ES-I3 (cell line): ENCODE measurements at regions not wholly inside any gene's neighbourhood (a gene's known extent, or its start where the extent isn't known, plus 50 kb on each side); places are given as distances from the start of the nearest gene placed in this dataset.

Experiments
- H3K36me3 ChIP-seq: 2 replicates; pipeline ENCODE4 v1.6.1; 2013; ENCODE audit warnings: mild to moderate bottlenecking, low read length, control low read depth, moderate library complexity; ENCODE audit not compliant: insufficient read depth
- H3K4me1 ChIP-seq: 2 replicates; pipeline ENCODE4 v1.6.1; 2013; ENCODE audit warnings: mild to moderate bottlenecking, control low read depth, low read length; ENCODE audit not compliant: insufficient read depth
- H3K9ac ChIP-seq: 2 replicates; pipeline ENCODE4 v1.6.1; 2013; ENCODE audit warnings: low read depth, mild to moderate bottlenecking, low read length, moderate library complexity
- H3K9me3 ChIP-seq: 2 replicates; pipeline ENCODE4 v1.6.1; 2013; ENCODE audit warnings: mild to moderate bottlenecking, low read length, moderate library complexity; ENCODE audit not compliant: control insufficient read depth, insufficient read depth

- no peak overlapping the region for H3K9ac ChIP-seq
- H3K9me3 ChIP-seq: no peaks in the 10 kb centered on the region
- H3K36me3 ChIP-seq: no peaks in the 10 kb centered on the region
- no peaks in the 10 kb centered on the region for H3K4me1 ChIP-seq
Observed at GRCh38 chr12:13769273-13769672, 212.1 kb downstream of the GRIN2B start.

- H3K36me3 ChIP-seq: no peaks in the 10 kb centered on the region
- no peaks in the 10 kb centered on the region for H3K9me3 ChIP-seq
- no peaks in the 10 kb centered on the region for H3K4me1 ChIP-seq
- H3K9ac ChIP-seq: no peak overlapping the region
Observed at GRCh38 chr12:13764748-13765147, 216.7 kb downstream of the GRIN2B start.

DNA sequence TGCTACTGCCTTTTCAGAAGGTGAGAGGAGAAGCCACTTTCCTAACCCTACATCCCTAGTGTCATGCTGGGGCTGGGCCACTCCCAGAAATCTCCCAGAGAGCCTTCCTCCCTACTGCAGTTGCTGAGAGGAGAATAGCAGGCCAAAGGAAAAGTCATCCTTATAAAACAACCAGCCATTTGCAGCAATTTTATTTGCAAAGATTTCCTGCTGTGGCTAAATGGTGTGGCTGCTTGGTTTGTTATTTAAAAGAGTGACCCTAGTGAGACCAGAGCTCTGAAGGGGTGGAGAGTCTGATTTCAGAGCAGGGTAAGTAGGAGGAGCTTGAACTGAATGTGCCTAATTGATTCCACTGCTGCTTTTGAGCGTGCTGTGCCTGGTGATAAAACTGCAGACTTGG, 232.0 kb downstream of the GRIN2B start:
- Histone ChIP-seq H3K36me3 (no peaks in the 10 kb centered on the region), H3K9me3 (no peaks in the 10 kb centered on the region), H3K4me1 (peaks cover 15% of the 10 kb centered on the region), H3K9ac (no peak overlapping the region)

DNA sequence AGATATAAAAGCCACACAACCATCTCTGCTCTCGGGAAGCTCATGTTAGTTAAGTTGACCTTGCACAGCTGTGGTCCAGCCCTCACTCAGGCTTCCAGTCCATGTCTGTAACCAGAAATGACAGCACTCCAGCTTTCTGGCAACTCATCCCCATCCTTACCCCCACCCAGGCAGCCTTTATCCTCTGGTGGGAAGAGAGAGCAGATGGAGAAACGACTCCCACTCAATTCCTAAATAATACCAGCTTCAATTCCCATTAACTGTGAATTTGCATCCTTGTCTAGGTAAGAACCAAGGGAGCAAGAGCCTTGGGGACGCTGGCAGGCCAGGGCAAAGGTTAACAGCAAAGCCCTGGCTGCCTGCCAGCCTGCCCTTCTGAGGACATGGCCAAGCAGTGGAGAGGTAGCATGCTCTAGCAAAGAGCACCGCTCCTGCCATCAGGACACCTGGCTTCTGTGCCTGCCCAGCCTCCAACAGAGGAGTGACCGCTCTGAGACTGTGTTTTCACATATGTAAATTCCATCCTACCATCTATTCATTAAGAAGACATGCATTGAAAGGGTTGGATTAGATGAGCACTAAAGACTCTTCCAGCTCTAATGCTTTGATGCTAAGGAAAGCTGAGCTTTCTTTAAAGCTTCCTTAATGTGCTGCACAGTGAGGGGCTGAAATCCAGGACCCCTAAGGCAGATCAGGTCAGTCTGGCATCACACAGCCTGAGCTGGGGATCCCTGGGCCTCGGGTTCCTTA, 236.1 kb downstream of the GRIN2B start:
- H3K4me1 ChIP-seq: peaks cover 15% of the 10 kb centered on the region
- no peak overlapping the region for H3K9ac ChIP-seq
- no peaks in the 10 kb centered on the region for H3K36me3 ChIP-seq
- no peaks in the 10 kb centered on the region for H3K9me3 ChIP-seq

DNA sequence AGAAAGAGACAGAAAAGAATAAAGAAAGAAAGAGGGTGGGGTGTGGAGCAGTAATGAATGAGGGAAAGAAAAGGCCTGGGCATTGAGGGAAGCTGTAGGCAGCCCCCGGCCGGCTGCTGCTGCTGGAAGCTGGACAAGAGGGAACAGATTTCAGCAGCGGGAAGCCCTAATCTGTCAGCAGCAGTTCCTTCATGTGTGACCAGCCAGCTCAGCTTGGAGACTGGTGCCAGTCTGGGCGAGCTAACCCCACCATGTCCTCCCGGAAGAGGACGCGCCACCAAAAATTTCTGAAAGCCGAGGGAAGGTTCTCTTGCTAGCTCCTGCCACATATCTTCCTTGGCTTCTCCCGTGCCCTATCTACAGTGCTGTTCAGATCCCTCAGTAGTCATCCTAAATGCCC, 236.8 kb downstream of the GRIN2B start:
- Histone ChIP-seq H3K36me3 (no peaks in the 10 kb centered on the region), H3K9me3 (no peaks in the 10 kb centered on the region), H3K4me1 (peaks cover 8% of the 10 kb centered on the region), H3K9ac (no peak overlapping the region)

DNA sequence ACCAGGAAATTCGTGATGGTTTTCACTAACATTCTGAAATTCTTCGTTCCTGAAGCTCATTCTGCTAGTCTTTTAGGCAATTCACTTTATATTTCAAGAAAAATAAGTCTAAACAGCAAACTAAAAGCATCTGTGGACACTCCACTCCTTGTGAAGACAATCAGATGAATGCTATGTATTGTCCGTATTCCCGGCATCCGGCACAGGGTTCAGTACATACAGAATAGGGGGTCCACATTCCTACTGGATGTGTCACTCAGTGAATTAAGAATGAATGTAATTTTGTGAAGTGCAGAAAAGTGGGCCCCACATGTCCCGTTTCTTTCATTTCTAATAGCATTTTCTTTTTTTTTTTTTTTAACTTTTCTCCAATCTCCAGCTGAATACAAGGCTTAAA, 241.3 kb downstream of the GRIN2B start:
- no peaks in the 10 kb centered on the region for H3K36me3 ChIP-seq
- no peaks in the 10 kb centered on the region for H3K9me3 ChIP-seq
- 0 out of 2 replicates have a peak, but pooled peaks cover 3% of the 10 kb centered on the region for H3K4me1 ChIP-seq
- H3K9ac ChIP-seq: no peak overlapping the region

DNA sequence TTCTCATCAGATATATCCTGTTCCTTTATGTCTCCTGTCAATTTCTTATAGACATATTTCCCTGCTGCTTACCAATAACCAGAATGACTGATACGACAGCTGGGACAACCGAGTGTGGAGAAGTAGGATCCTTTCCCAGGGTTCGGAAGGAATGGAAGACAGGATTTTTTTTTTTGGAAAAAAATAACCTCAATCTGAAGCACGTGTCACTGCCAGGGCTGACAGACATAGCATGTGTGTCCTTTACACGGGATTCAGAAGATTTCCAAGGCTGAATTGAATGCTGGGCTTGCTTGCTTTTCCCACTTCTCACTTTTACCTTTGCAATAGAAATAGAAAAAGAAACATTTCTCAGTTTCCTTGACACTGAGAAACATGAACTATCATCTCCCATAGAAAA, 245.7 kb downstream of the GRIN2B start:
- no peaks in the 10 kb centered on the region for H3K4me1 ChIP-seq
- no peaks in the 10 kb centered on the region for H3K36me3 ChIP-seq
- no peaks in the 10 kb centered on the region for H3K9me3 ChIP-seq
- H3K9ac ChIP-seq: no peak overlapping the region

GRCh38 chr12:13734584-13735152, 246.7 kb downstream of the GRIN2B start:
- no peaks in the 10 kb centered on the region for H3K4me1 ChIP-seq
- no peaks in the 10 kb centered on the region for H3K36me3 ChIP-seq
- no peaks in the 10 kb centered on the region for H3K9me3 ChIP-seq
- no peak overlapping the region for H3K9ac ChIP-seq

DNA sequence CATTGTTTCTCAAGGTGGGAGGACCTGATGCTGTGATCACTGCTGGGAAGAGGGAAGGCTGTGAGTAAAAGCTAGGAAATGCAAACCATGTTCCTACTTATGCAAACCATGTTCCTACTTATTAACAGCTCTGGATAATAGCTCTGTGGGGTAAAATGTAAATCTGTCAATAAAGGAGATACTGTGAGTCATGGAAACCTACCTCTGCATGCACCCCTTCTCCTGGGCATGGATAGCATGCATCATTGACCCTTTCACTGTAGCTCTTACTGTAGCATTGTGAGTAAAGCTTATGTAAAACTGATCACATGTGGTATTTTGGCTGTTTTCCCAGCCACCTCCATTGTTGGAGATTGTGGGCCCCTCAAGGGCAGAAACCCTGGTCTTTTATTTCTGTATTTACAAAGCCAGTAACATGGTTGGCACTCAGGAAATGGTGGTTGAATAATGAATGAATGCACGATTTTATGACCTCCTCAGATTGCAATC, 253.7 kb downstream of the GRIN2B start:
- no peaks in the 10 kb centered on the region for H3K9me3 ChIP-seq
- peaks cover 8% of the 10 kb centered on the region; the same call in 1 of the 2 replicates for H3K4me1 ChIP-seq
- H3K9ac ChIP-seq: no peak overlapping the region
- no peaks in the 10 kb centered on the region for H3K36me3 ChIP-seq

DNA sequence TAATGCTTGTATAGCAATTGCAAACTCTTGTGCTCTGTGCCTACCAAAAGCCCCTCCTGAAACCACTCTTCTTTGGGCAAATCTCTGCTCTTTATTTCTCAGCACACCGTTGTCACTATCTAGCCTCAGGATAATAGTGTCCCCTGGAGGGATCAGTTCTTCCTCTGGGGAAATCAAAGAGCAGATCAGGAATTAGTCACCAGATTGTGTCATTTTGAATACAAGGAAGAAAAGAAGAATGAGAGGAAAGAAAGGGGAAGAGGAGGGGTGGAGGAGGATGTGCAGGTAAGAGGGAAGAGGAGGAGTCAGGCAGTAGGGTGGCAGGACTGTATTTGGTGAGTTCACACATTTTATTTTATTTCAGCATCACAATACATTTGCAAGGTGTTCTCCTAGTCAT, 256.4 kb downstream of the GRIN2B start:
- no peaks in the 10 kb centered on the region for H3K36me3 ChIP-seq
- H3K9ac ChIP-seq: no peak overlapping the region

DNA sequence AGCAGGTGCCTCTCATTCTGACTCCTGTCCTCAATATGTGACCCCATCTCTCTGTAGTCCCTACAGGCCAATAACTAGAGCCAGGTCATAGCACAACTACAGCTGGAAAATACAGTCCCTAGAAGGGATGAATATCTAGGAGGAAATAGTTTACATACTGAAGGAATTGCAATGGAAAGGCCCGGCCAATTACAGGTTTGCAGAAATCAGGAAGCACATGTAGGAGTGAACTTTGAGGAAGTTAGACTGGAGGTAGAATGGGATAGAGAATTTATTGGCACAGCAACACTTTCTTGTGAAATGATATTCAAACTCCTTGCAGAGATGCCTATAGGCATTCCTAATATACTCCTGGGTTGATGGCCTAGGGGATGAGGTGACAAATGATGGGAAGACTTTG, 257.3 kb downstream of the GRIN2B start:
- Histone ChIP-seq H3K36me3 (no peaks in the 10 kb centered on the region), H3K9ac (no peak overlapping the region), H3K9me3 (no peaks in the 10 kb centered on the region), H3K4me1 (peaks cover 8% of the 10 kb centered on the region; the same call in 1 of the 2 replicates)

More for the DNA sequence above, 256.4 kb downstream of the GRIN2B start:
- Histone ChIP-seq H3K4me1 (peaks cover 8% of the 10 kb centered on the region; the same call in 1 of the 2 replicates), H3K9me3 (no peaks in the 10 kb centered on the region)

DNA sequence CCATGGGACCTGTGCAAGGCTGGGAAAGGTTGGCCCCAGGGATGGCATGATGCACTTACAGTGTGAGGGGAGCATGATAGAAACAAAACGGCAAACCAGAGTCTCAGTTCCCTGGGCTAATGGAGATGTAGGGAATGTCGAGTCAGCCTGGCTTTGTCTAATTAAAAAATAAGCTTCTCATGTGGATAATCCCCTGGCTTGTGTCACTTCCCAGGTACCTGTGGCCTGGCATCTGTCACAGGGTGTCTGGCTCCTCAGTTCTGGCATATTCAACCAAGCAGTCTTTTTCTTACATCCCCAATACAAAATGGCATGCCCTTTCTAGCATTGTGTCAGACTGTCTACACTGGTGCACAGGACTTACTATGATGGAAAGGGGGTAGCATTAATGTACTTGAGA, 261.4 kb downstream of the GRIN2B start:
- Histone ChIP-seq H3K4me1 (no peaks in the 10 kb centered on the region), H3K9ac (no peak overlapping the region), H3K9me3 (no peaks in the 10 kb centered on the region), H3K36me3 (no peaks in the 10 kb centered on the region)

- Histone ChIP-seq H3K9ac (no peak overlapping the region), H3K4me1 (peaks cover 4% of the 10 kb centered on the region; the same call in 1 of the 2 replicates), H3K36me3 (no peaks in the 10 kb centered on the region), H3K9me3 (no peaks in the 10 kb centered on the region)
Observed at GRCh38 chr12:13718271-13718670, 263.1 kb downstream of the GRIN2B start.

DNA sequence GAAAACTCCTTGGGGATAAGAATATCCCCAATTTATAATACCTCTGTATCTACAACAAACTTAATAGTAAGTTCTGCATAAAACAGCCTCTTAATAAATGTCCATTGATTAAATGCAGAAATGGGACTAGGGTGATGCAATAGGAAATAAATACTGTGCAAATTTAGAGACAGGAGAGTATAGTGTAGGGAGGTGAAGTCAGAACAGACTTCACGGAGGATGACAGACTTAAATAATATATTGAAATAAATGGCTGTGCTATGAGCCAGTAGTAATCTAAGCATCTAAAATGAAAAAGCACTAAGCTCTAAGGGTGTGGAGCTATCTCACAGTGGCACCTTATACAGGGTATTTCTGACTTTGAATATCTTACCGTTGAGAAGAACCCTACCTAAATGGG, 265.3 kb downstream of the GRIN2B start:
- Histone ChIP-seq H3K9ac (no peak overlapping the region), H3K36me3 (no peaks in the 10 kb centered on the region), H3K9me3 (no peaks in the 10 kb centered on the region), H3K4me1 (peaks cover 4% of the 10 kb centered on the region; the same call in 1 of the 2 replicates)
